H4 (cell line): ENCODE measurements at regions not wholly inside any gene's neighbourhood (a gene's known extent, or its start where the extent isn't known, plus 50 kb on each side); places are given as distances from the start of the nearest gene placed in this dataset.

Source experiments
- DNase-seq: peaks from one replicate; pipeline ENCODE4 v3.0.0-alpha.2; 2015; ENCODE audit warnings: low spot score

- no peak for DNase-seq
Measured at GRCh38 chr16:59173408-59173831, 439.3 kb upstream of the GOT2 start.

- no peak for DNase-seq
Measured at GRCh38 chr16:59170099-59170712, 436.1 kb upstream of the GOT2 start.

GRCh38 chr16:59169168-59169567, 435.1 kb upstream of the GOT2 start:
- DNase-seq, result no peak

- DNase-seq, result no peak
Measured at GRCh38 chr16:59168461-59169114, 434.5 kb upstream of the GOT2 start.

GRCh38 chr16:59164461-59164860, 430.3 kb upstream of the GOT2 start:
- no peak for DNase-seq

- DNase-seq, result no peak
Measured at GRCh38 chr16:59163371-59164055, 429.4 kb upstream of the GOT2 start.

- DNase-seq, result no peak
Measured at GRCh38 chr16:59161679-59162078, 427.6 kb upstream of the GOT2 start.

GRCh38 chr16:59154295-59154694, 420.2 kb upstream of the GOT2 start:
- DNase-seq, result no peak

- DNase-seq, result no peak
Measured at GRCh38 chr16:59148769-59149155, 414.6 kb upstream of the GOT2 start.

GRCh38 chr16:59148056-59148768, 414.1 kb upstream of the GOT2 start:
- DNase-seq, result no peak

- no peak for DNase-seq
Measured at GRCh38 chr16:59146140-59146539, 412.0 kb upstream of the GOT2 start.

GRCh38 chr16:59144841-59145240, 410.7 kb upstream of the GOT2 start:
- DNase-seq, result no peak

- DNase-seq, result no peak
Measured at GRCh38 chr16:59144326-59144725, 410.2 kb upstream of the GOT2 start.

- no peak for DNase-seq
Measured at GRCh38 chr16:59126486-59126885, 392.4 kb upstream of the GOT2 start.

GRCh38 chr16:59124056-59124455, 389.9 kb upstream of the GOT2 start:
- DNase-seq, result no peak

- DNase-seq, result no peak
Measured at GRCh38 chr16:59123479-59123878, 389.4 kb upstream of the GOT2 start.

GRCh38 chr16:59122262-59122537, 388.1 kb upstream of the GOT2 start:
- DNase-seq, result no peak

GRCh38 chr16:59121411-59122261, 387.5 kb upstream of the GOT2 start:
- no peak for DNase-seq

- DNase-seq, result no peak
Measured at GRCh38 chr16:59116744-59117143, 382.6 kb upstream of the GOT2 start.

GRCh38 chr16:59114790-59115189, 380.7 kb upstream of the GOT2 start:
- no peak for DNase-seq

GRCh38 chr16:59113004-59113670, 379.0 kb upstream of the GOT2 start:
- DNase-seq, result no peak
